Progenitor cell of endocrine pancreas (in vitro differentiated cells): ENCODE measurements at regions not wholly inside any gene's neighbourhood (a gene's known extent, or its start where the extent isn't known, plus 50 kb on each side); places are given as distances from the start of the nearest gene placed in this dataset.

Experiments
- DNase-seq: peaks from one replicate; pipeline ENCODE4 v3.0.0; 2021; ENCODE audit warnings: low spot score; ENCODE audit not compliant: unreplicated experiment
- H3K27ac Mint-ChIP-seq: 2 replicates; pipeline ENCODE4 v1.8.0; 2021; ENCODE audit warnings: mild to moderate bottlenecking, moderate library complexity, mixed read lengths
- H3K27me3 Mint-ChIP-seq: 2 replicates; pipeline ENCODE4 v1.8.0; 2021; ENCODE audit warnings: mixed read lengths
- H3K36me3 Mint-ChIP-seq: 2 replicates; pipeline ENCODE4 v1.8.0; 2022; ENCODE audit warnings: mixed read lengths; ENCODE audit not compliant: insufficient read depth
- H3K4me1 Mint-ChIP-seq: 2 replicates; pipeline ENCODE4 v1.8.0; 2021; ENCODE audit warnings: low read depth, mixed read lengths
- H3K4me3 Mint-ChIP-seq: 2 replicates; pipeline ENCODE4 v1.8.0; 2021; ENCODE audit warnings: low read depth, mild to moderate bottlenecking, moderate library complexity, mixed read lengths
- H3K9me3 Mint-ChIP-seq: 2 replicates; pipeline ENCODE4 v1.8.0; 2021; ENCODE audit warnings: low read depth, mixed read lengths
- CTCF ChIP-seq: fragments of 200-600 bp; sonication (generic); IDR thresholded peaks from one replicate; pipeline ENCODE4 v1.5.0; 2021; ENCODE audit warnings: antibody characterized with exemption, mild to moderate bottlenecking; ENCODE audit not compliant: unreplicated experiment

- Mint-ChIP-seq H3K36me3 (no peaks in the 10 kb centered on the region), H3K9me3 (no peaks in the 10 kb centered on the region), H3K27ac (no peak overlapping the region), H3K4me1 (peaks cover 16% of the 10 kb centered on the region), H3K4me3 (no peak overlapping the region), H3K27me3 (peaks cover 12% of the 10 kb centered on the region)
- DNase-seq, result no peak
- TF ChIP-seq CTCF, result no peak
Observed at GRCh38 chr16:5647051-5647450, 549.5 kb upstream of the EEF2KMT start.

GRCh38 chr16:5643855-5644531 is 546.4 kb upstream of the EEF2KMT start:
- no peak overlapping the region for H3K4me3 Mint-ChIP-seq
- peaks cover 9% of the 10 kb centered on the region for H3K4me1 Mint-ChIP-seq
- no peak overlapping the region for H3K27ac Mint-ChIP-seq
- no peak for DNase-seq
- H3K36me3 Mint-ChIP-seq, result no peaks in the 10 kb centered on the region
- TF ChIP-seq CTCF, result no peak
- no peaks in the 10 kb centered on the region for H3K9me3 Mint-ChIP-seq
- H3K27me3 Mint-ChIP-seq, result peaks cover 4% of the 10 kb centered on the region

- H3K36me3 Mint-ChIP-seq, result no peaks in the 10 kb centered on the region
- H3K27ac Mint-ChIP-seq, result no peak overlapping the region
- DNase-seq, result no peak
- no peak overlapping the region for H3K4me3 Mint-ChIP-seq
- TF ChIP-seq CTCF, result no peak
- no peaks in the 10 kb centered on the region for H3K9me3 Mint-ChIP-seq
- H3K4me1 Mint-ChIP-seq, result peaks cover 9% of the 10 kb centered on the region
- H3K27me3 Mint-ChIP-seq, result peaks cover 10% of the 10 kb centered on the region
Observed at GRCh38 chr16:5642436-5642835, 544.8 kb upstream of the EEF2KMT start.

- Mint-ChIP-seq H3K27ac (no peak overlapping the region), H3K27me3 (peaks cover 8% of the 10 kb centered on the region), H3K36me3 (no peaks in the 10 kb centered on the region), H3K4me3 (no peak overlapping the region), H3K9me3 (no peaks in the 10 kb centered on the region), H3K4me1 (peaks cover 9% of the 10 kb centered on the region)
- DNase-seq, result no peak
- no peak for TF ChIP-seq CTCF
Observed at GRCh38 chr16:5642011-5642410, 544.4 kb upstream of the EEF2KMT start.

GRCh38 chr16:5640883-5641282 is 543.3 kb upstream of the EEF2KMT start:
- H3K4me1 Mint-ChIP-seq, result peaks cover 9% of the 10 kb centered on the region

More at GRCh38 chr16:5640883-5641282, 543.3 kb upstream of the EEF2KMT start:
- DNase-seq, result no peak
- Mint-ChIP-seq H3K9me3 (no peaks in the 10 kb centered on the region), H3K36me3 (no peaks in the 10 kb centered on the region), H3K27ac (no peak overlapping the region), H3K27me3 (peaks cover 7% of the 10 kb centered on the region), H3K4me3 (no peak overlapping the region)
- no peak for TF ChIP-seq CTCF
